ENCODE measurements at regions not wholly inside any gene's neighbourhood (a gene's known extent, or its start where the extent isn't known, plus 50 kb on each side); places are given as distances from the start of the nearest gene placed in this dataset.

DNA sequence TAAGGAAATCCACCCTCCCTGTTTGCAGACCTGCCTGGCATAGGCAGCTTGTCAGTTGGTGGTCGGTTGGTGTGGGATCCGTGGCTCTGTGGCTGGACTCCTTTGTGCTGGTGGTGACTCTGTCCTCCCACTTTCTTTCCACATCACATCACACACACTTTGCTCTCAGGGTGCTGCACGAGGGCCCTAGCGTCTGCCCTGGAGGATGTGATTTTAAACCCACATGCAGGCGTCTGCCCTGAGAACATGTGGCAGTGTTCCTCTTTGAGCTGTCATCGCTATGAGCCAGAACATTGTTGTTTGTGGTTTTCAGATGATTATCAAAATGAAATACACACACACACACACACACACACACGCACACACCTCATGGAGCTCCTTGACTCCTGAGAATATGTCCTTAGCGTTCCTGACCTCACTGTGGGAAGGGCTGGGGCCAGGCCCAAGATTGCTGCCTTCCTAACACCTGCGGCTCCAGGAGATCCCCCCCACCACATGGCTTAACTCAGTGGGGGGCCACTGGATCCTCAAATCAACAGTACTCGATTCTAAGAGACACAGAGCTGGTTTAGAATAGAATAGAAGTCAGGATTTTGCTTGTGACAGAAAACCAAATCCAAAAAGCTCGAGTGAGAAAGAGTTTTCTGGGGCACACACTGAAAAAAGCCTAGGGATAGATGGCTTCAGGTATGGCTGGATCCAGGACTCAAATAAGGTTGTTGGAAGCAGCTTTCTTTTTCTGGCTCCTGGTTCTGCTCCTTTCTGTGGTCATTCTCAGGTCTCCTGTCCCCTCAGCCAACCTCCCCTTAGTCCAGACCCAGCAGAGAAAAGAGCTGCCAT is 54.8 kb downstream of the RTP5 start:
- peaks cover 6 to 14% of the 10 kb centered on the region in 2 donors for H3K4me1 Mint-ChIP-seq (ENCODE audit: low read depth in 2 of 2)
- peaks cover 2% of the 10 kb centered on the region for H3K36me3 Mint-ChIP-seq (ENCODE audit: insufficient read depth)
- peak overlapping the region; percentile 60 to 65 for H3K27ac Mint-ChIP-seq
- no peak overlapping the region for H3K4me3 Mint-ChIP-seq
- no peaks in the 10 kb centered on the region for H3K9me3 Mint-ChIP-seq
- DNase-seq (no peak), ATAC-seq (replicated peaks) (peak; percentile 27)
- H3K27me3 Mint-ChIP-seq: no peaks in the 10 kb centered on the region

DNA sequence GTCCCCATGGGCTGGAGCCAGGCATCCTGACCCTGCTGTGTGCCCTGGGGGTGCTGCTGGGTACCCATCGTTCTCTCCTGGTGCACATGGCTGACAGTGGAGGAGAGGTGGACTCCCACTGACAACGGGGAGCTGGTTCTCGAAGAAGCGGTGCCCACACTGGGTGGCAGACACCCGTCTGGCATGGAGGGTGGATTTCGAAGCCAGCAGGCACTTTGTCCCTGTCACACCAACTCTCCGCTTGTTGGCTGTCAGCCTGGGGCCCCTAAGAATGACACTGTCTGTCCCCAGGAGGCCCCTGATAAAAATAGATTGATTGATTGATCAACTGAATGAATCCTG is 55.4 kb downstream of the RTP5 start:
- DNase-seq (no peak), ATAC-seq (replicated peaks) (no peak)
- H3K4me1 Mint-ChIP-seq (ENCODE audit: low read depth in 2 of 2): peaks cover 6 to 14% of the 10 kb centered on the region in 2 donors
- peak overlapping the region; percentile 60 to 65 for H3K27ac Mint-ChIP-seq
- no peaks in the 10 kb centered on the region for H3K9me3 Mint-ChIP-seq
- H3K4me3 Mint-ChIP-seq: no peak overlapping the region
- peaks cover 2% of the 10 kb centered on the region for H3K36me3 Mint-ChIP-seq (ENCODE audit: insufficient read depth)
- no peaks in the 10 kb centered on the region for H3K27me3 Mint-ChIP-seq

DNA sequence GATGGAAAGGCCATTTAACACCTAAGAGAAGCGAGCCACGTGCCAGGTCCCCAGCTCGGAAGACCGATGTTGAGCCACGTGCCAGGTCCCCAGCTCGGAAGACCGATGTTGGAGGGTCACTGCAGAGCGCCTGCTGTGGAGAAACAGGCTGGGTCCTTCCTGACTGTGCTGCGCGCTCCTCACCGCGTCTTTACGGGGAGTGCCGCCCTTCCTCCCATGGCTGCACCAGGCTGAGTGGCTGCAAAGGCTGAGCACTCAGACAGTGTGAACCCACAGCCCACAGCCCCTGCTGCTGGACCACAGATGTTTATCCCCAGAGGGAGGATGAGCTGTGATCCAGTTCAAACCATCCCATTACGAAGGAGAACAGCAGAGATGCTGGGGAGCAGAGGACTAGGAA is 55.7 kb downstream of the RTP5 start:
- Mint-ChIP-seq H3K27me3 (no peaks in the 10 kb centered on the region), H3K36me3 (ENCODE audit: insufficient read depth) (peaks cover 2% of the 10 kb centered on the region), H3K4me1 (ENCODE audit: low read depth in 2 of 2) (peaks cover 6 to 14% of the 10 kb centered on the region in 2 donors), H3K4me3 (no peak overlapping the region), H3K9me3 (no peaks in the 10 kb centered on the region), H3K27ac (peak overlapping the region; percentile 55 to 65)
- ATAC-seq (replicated peaks) (peak; percentile 54), DNase-seq (no peak)

DNA sequence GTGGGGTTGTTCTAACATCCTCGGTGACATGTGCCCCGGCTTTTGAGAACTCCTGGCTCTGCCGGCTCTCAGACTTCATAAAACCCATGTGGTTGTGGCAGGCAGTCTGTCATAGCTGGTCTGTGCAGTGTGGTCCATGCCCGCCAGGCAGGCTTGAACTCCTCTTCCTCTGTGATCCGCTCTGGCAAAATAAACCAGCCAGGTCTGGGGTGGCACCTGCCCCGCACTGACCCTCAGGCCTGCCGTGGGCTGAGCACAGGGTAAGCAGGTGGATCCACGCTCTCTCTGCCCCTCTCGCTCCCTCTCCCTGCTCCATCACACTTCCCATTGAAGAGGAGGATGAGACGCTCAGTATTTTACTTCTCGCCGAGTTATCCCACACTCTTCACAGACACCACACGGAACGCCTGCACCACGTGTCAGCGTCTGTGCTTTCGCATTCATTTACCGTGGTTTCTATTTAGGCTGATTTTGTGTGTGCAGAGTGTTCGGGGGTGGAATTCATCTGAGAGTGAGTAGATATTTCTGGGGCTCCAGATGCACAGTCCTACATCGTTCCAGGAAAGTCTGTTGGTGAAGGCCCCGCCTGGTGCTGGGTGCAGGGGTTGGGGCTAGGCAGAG is 56.4 kb downstream of the RTP5 start:
- no peak for DNase-seq
- Mint-ChIP-seq H3K9me3 (no peaks in the 10 kb centered on the region), H3K4me3 (peak overlapping the region; percentile 13 to 54), H3K27ac (peak overlapping the region in 1 of 2 donors; percentile 88), H3K27me3 (no peaks in the 10 kb centered on the region), H3K4me1 (ENCODE audit: low read depth in 2 of 2) (peaks cover 6 to 14% of the 10 kb centered on the region in 2 donors), H3K36me3 (ENCODE audit: insufficient read depth) (peaks cover 2% of the 10 kb centered on the region)
- ATAC-seq (replicated peaks): peak; percentile 65

DNA sequence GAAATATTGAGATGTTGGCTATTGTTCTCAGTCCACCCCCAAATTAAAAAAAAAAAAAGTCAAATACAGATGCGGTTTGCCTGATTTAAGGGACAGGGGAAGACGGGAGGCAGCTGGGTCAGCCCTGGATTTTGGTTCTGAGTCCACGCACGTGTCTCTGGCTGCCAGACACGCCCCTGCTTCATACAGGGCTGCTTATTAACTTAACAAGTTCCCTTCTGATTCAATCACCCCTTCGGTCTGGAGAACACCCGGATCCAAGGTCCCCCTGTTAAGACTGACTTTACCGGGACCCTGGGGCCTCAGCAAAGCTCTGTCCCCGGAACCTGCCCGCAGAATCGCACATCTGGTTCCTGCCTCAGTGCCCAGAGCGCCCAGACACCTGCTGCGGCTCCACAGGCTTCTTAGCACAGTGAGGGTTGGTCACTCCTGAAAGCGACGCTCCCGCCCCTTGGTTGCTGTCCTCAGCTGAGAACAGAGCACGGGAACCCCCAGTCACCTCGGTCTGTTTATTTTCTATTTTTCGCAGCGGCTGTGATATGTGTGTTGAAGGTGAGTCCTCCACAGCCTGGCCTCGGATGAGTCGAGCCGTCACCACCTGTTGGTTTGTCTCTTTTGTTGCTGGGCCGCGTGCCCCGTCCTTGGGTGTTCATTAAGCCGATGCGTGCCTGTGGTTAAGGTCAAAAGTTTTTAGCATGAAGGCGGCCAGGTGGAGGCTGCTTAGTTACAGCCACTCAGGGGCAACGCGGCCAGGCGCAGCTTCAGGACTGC is 57.2 kb downstream of the RTP5 start:
- ATAC-seq (replicated peaks) (no peak), DNase-seq (no peak)
- Mint-ChIP-seq H3K4me3 (no peak overlapping the region), H3K9me3 (no peaks in the 10 kb centered on the region), H3K27me3 (no peaks in the 10 kb centered on the region), H3K4me1 (ENCODE audit: low read depth in 2 of 2) (peaks cover 6 to 14% of the 10 kb centered on the region in 2 donors), H3K27ac (peak overlapping the region in 1 of 2 donors; percentile 88), H3K36me3 (ENCODE audit: insufficient read depth) (peaks cover 2% of the 10 kb centered on the region)

DNA sequence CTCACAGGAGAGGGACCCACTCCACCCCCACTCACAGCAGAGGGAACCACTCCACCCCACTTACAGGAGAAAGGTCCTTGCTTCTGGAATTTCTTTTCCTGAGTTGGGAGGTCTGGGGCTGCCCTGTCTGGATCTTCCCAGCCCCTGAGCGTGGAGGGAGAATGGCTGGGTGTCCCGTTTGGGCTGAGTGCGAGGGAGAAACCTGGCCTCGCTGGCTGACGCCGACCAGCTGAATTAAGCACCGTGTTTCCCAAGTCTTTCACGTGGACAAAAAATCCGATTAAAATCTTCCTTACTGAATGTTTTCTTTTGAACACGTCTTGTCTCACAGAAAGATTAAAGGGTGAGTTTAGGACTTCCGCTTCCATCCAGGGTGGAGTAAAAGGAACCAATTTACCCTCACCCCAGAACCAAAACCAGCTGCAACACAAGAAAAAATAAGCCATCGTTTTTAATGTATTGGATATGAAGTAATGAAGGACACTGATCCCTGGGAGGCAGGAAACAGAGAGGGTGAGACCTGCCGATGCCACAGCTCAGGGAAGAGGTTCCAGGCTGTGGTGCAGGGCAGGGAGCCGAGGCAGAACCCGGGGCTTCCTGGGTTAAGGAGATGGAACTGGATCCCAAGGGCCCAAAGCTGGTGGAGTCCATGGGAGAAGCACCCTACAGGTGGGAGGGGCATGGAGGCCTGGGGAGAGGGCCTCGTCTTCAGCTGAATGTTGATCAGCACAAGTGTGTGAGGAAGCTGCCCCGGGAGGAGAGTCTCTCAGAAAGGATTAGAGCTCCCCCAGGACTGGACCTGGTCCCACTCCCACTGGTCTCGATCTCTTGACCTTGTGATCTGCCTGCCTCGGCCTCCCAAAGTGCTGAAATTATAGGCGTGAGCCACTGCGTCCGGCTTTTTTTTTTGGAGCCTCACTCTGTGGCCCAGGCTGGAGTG is 60.3 kb downstream of the RTP5 start:
- H3K27ac Mint-ChIP-seq: peak overlapping the region in 1 of 2 donors; percentile 26
- peaks cover 2% of the 10 kb centered on the region for H3K36me3 Mint-ChIP-seq (ENCODE audit: insufficient read depth)
- no peaks in the 10 kb centered on the region for H3K27me3 Mint-ChIP-seq
- H3K9me3 Mint-ChIP-seq: no peaks in the 10 kb centered on the region
- H3K4me1 Mint-ChIP-seq (ENCODE audit: low read depth in 2 of 2): peaks cover 0 to 7% of the 10 kb centered on the region in 2 donors
- no peak overlapping the region for H3K4me3 Mint-ChIP-seq
- ATAC-seq (replicated peaks) (no peak), DNase-seq (no peak)

DNA sequence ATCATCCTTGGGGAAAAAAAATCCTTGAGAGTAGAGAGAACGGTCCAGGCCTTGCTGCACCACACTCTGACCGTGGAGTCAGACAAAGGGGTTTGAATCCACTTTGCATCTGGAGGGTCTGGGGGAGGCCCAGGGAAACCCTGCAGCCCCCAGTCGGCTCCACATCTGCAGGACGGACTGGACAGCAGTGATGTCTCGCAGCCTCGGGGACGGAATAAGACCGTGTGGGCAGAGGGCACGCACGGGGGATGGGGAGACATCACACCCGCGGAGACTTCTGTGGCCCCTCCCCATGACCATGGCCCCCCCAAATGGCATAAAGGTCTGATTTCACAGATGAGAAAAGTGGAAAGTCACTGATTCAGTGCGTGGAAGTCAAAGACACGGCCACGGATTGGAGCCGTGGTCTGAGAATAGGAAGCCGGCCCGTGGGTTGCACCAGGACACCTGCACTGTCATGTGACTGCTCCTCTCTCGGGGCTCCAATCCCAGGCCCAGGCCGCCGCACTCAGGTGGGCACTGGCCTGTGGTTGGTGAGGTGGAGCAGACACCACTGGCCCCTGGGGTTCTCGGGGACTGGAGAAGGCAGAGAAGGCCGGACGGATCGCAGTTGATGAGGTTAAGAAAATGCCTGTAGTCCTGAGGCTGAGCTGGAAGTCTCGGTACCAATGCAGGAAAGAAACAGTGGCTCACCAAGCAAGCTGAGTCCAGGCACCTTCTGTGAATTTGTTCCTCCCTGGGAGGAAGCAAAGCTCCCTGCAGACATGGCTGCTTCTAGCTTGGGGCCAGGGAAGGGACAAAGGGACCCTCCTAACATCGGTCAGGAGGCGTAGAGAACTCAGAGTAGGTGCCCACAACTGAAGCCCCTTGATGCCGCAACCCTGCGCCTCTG is 61.8 kb downstream of the RTP5 start:
- no peaks in the 10 kb centered on the region for H3K9me3 Mint-ChIP-seq
- peaks cover 2% of the 10 kb centered on the region for H3K36me3 Mint-ChIP-seq (ENCODE audit: insufficient read depth)
- peak overlapping the region in 1 of 2 donors; percentile 30 for H3K27ac Mint-ChIP-seq
- no peak overlapping the region for H3K4me3 Mint-ChIP-seq
- H3K4me1 Mint-ChIP-seq (ENCODE audit: low read depth in 2 of 2): peaks cover 0 to 2% of the 10 kb centered on the region in 2 donors
- ATAC-seq (replicated peaks) (no peak), DNase-seq (no peak)
- H3K27me3 Mint-ChIP-seq: no peaks in the 10 kb centered on the region

DNA sequence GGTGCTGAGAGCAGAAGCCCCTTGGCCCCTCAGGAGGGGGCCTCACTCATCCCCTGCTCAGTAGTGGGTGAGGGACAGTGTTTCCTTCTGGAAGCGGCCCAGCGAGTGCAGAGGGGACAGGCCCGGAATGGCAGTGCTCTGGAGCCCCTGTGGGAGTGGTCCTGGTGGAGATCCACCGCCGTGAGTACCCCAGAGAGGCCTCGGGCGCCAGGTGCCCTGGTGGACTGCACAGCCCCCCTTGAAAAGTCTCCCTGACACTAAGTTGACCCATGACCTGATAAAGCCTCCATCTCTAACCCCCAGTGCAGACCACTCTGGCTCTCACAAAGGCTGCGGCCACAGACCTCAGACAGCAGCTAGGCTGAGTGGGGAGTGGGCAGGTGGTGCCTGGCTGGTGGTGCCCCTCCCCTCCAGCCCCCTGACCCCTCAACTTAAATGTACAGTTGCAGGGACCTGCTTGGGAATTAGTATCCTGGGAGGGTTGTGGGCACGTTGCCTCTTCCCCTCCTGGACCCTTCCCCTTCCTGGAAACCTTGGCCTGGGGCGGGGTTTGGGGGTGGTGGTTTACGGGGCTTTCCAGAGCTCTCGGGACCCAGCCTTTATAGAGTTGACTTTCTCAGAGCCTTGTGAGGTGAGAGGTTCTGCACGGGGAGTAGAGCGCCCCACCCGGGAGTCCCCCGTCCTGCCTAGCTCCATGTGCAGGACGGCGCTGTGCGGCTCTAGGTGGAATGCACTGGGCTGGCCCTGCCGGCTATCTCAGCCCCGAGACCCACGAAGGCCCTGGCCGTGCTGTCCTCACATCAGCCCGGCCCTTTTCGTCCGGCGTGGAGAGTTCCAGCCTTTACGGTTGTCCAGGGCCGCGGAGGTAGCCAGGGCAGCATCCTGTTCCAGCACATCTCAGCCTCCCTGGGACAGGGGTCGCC is 62.7 kb downstream of the RTP5 start:
- Mint-ChIP-seq H3K4me3 (no peak overlapping the region), H3K27me3 (no peaks in the 10 kb centered on the region), H3K9me3 (no peaks in the 10 kb centered on the region), H3K27ac (no peak overlapping the region), H3K4me1 (ENCODE audit: low read depth in 2 of 2) (peaks cover 0 to 2% of the 10 kb centered on the region in 2 donors), H3K36me3 (ENCODE audit: insufficient read depth) (peaks cover 2% of the 10 kb centered on the region)
- ATAC-seq (replicated peaks) (no peak), DNase-seq (no peak)

DNA sequence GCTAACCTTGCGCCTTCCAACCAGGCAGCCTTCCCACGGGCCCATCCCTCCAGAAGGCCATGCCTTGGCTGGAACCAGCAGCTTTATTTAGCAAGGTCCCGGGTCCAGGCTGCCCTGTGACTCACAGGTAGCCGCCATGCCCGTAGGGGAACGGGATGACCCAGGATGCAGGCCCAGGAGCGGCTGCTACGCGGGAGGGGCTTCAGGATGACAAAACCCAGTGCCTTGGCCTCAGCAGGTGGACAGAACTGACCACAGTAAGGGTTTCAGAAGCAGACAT is 63.3 kb downstream of the RTP5 start:
- Mint-ChIP-seq H3K4me3 (no peak overlapping the region), H3K4me1 (ENCODE audit: low read depth in 2 of 2) (peaks cover 0 to 2% of the 10 kb centered on the region in 2 donors), H3K9me3 (no peaks in the 10 kb centered on the region), H3K36me3 (ENCODE audit: insufficient read depth) (peaks cover under 1% of the 10 kb centered on the region), H3K27me3 (no peaks in the 10 kb centered on the region), H3K27ac (no peak overlapping the region)
- no peak for DNase-seq
- no peak for ATAC-seq (replicated peaks)

DNA sequence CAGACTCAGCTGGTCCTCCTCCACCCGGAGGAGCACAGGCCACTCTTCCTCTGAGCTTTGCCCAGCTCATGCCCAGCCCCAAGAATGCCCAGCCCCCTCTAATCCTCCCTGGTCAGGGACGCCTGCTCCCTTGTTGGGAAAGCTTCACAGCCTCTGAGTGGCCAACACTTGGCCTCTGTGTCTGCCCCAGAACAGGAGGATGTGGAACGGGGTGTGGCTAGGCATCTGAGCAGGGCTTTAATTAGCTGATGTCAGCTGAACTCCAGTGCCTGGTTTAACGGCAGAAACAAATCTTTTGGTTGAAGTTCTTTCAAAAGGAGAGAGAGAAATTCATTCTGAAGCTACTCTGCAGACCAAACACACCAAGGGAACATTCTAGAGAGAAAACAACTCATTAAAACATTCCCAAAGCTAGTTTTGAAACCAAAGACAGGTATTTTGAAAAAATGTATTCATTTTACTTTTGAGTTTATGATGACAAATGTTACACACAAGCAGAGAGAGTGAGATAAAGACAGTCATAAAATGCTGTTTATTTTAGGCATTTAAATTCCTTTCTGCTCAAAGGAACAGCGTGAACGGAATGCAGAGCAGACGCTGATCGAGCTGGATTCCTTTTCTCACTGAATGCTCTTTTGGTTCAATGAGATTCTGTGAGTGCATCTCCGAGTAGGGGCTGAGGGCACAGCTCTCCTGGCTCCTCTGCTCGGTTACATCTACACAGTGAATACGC is 63.8 kb downstream of the RTP5 start:
- DNase-seq: no peak
- H3K27me3 Mint-ChIP-seq: no peaks in the 10 kb centered on the region
- ATAC-seq (replicated peaks): no peak
- peaks cover 0 to 2% of the 10 kb centered on the region in 2 donors for H3K4me1 Mint-ChIP-seq (ENCODE audit: low read depth in 2 of 2)
- H3K4me3 Mint-ChIP-seq: no peak overlapping the region
- H3K27ac Mint-ChIP-seq: no peak overlapping the region
- no peaks in the 10 kb centered on the region for H3K36me3 Mint-ChIP-seq (ENCODE audit: insufficient read depth)
- no peaks in the 10 kb centered on the region for H3K9me3 Mint-ChIP-seq

DNA sequence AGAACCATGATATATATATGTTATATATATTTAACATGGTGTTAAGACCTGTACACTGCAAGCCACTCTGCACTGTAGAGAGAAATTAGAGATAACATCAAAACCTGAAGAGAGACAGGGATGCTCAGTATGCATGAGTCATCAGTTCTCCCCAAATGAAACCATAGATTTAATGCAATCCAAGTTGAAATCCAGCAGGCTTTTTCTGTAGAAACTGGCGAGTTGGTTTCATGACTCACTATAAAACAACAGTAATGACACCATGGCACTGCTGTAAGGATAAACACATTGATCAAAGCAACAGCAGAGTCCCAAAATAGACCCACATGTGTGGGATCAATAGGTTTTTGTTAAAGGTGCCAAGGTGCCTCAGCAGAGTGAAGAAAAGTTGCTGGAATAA is 65.8 kb downstream of the RTP5 start:
- Mint-ChIP-seq H3K27ac (no peak overlapping the region), H3K9me3 (no peaks in the 10 kb centered on the region), H3K36me3 (ENCODE audit: insufficient read depth) (no peaks in the 10 kb centered on the region), H3K4me3 (no peak overlapping the region), H3K27me3 (no peaks in the 10 kb centered on the region), H3K4me1 (ENCODE audit: low read depth in 2 of 2) (peaks cover 3 to 7% of the 10 kb centered on the region in 2 donors)
- DNase-seq: no peak
- ATAC-seq (replicated peaks): no peak
